G401 (cell line): ENCODE measurements at regions not wholly inside any gene's neighbourhood (a gene's known extent, or its start where the extent isn't known, plus 50 kb on each side); places are given as distances from the start of the nearest gene placed in this dataset.

Experiments used
- DNase-seq: peaks from one replicate; pipeline ENCODE4 v3.0.0-alpha.2; 2015; ENCODE audit warnings: low spot score
- in situ Hi-C: cut with HindIII; loops from 2 replicates; pipeline ENCODE4 v1.10.0; 2016; ENCODE audit warnings: low sequenced_read_pairs, mixed read lengths

GRCh38 chr5:160970605-160971191 lies 118.7 kb upstream of the ATP10B start:
- peak; percentile 69 for DNase-seq
- in situ Hi-C loops, result no loop called here

- peak; percentile 44 for DNase-seq
- in situ Hi-C loops, result no loop called here
These were observed 117.6 kb upstream of the ATP10B start for GRCh38 chr5:160969645-160970044.

GRCh38 chr5:160968480-160968879 lies 116.5 kb upstream of the ATP10B start:
- peak; percentile 26 for DNase-seq
- in situ Hi-C loops, result no loop called here

GRCh38 chr5:160966921-160967320 lies 114.9 kb upstream of the ATP10B start:
- in situ Hi-C loops, result no loop called here
- DNase-seq, result no peak

GRCh38 chr5:160961761-160962160 lies 109.8 kb upstream of the ATP10B start:
- peak; percentile 98 for DNase-seq
- in situ Hi-C loops, result no loop called here

GRCh38 chr5:160961038-160961437 lies 109.0 kb upstream of the ATP10B start:
- no peak for DNase-seq
- in situ Hi-C loops, result no loop called here

GRCh38 chr5:160960592-160960991 lies 108.6 kb upstream of the ATP10B start:
- in situ Hi-C loops, result no loop called here
- peak; percentile 82 for DNase-seq

- DNase-seq, result peak; percentile 27
- in situ Hi-C loops, result no loop called here
These were observed 107.8 kb upstream of the ATP10B start for GRCh38 chr5:160959804-160960203.

GRCh38 chr5:160957312-160957861 lies 105.4 kb upstream of the ATP10B start:
- no peak for DNase-seq
- in situ Hi-C loops, result no loop called here

GRCh38 chr5:160956051-160956450 lies 104.0 kb upstream of the ATP10B start:
- in situ Hi-C loops, result no loop called here
- DNase-seq, result peak; percentile 95

- in situ Hi-C loops, result no loop called here
- DNase-seq, result no peak
These were observed 98.3 kb upstream of the ATP10B start for GRCh38 chr5:160950311-160950710.

- in situ Hi-C loops, result no loop called here
- DNase-seq, result no peak
These were observed 88.7 kb upstream of the ATP10B start for GRCh38 chr5:160940725-160941124.

- in situ Hi-C loops, result no loop called here
These were observed 86.5 kb upstream of the ATP10B start for GRCh38 chr5:160938532-160938931.

GRCh38 chr5:160937570-160937969 lies 85.6 kb upstream of the ATP10B start:
- DNase-seq, result no peak
- in situ Hi-C loops, result no loop called here

More at GRCh38 chr5:160938532-160938931, 86.5 kb upstream of the ATP10B start:
- DNase-seq, result no peak

- DNase-seq, result no peak
- in situ Hi-C loops, result no loop called here
These were observed 83.8 kb upstream of the ATP10B start for GRCh38 chr5:160935776-160936175.

GRCh38 chr5:160931283-160931682 lies 79.3 kb upstream of the ATP10B start:
- DNase-seq, result no peak
- in situ Hi-C loops, result no loop called here

- in situ Hi-C loops, result no loop called here
- no peak for DNase-seq
These were observed 78.4 kb upstream of the ATP10B start for GRCh38 chr5:160930406-160930805.

GRCh38 chr5:160929906-160930305 lies 77.9 kb upstream of the ATP10B start:
- in situ Hi-C loops, result no loop called here
- no peak for DNase-seq

- in situ Hi-C loops, result no loop called here
- DNase-seq, result no peak
These were observed 77.3 kb upstream of the ATP10B start for GRCh38 chr5:160929360-160929759.

- in situ Hi-C loops, result no loop called here
- peak; percentile 74 for DNase-seq
These were observed 74.4 kb upstream of the ATP10B start for GRCh38 chr5:160926428-160926827.

- in situ Hi-C loops, result no loop called here
- DNase-seq, result no peak
These were observed 73.3 kb upstream of the ATP10B start for GRCh38 chr5:160925281-160925680.
